Heart left ventricle (tissue), 13 donors: ENCODE measurements at regions not wholly inside any gene's neighbourhood (a gene's known extent, or its start where the extent isn't known, plus 50 kb on each side); places are given as distances from the start of the nearest gene placed in this dataset.
"Not testable (repeated sequence)": the region's sequence is repeated elsewhere in the genome, so short reads cannot be mapped to it uniquely, and the experiment has no call there.

Experiments
- POLR2A ChIP-seq, 2 donors: fragments of 450-650 bp; IDR thresholded peaks; one replicate each; pipeline ENCODE4 v1.6.1; 2017; ENCODE audit warnings: antibody characterized with exemption in 2 of 2, mild to moderate bottlenecking in 2 of 2, moderate library complexity in 2 of 2
- TF ChIP-seq, protein P1 (sequence below), 12 donors: fragments of 200-600 bp; sonication (generic) in 4 of 12; IDR thresholded peaks; one replicate each; pipeline versions ENCODE4 v1.5.0 to v1.8.0; 2018 to 2022; ENCODE audit warnings: antibody characterized with exemption in 12 of 12, mild to moderate bottlenecking in 5 of 12
- donor health status: ischemic (EF 13 %, LVEDD 7.1; RV severe dilation, severe dysfunction).
- donor health status: DM: no; HTN: yes; CAD: no.
- donor health status: DM: no; HTN: no; CAD: no.
- donor health status: ischemic (EF 25% LVEDD 6.9; RV normal size, moderate dysfunction).
- donor health status: ischemic (EF 25% LVEDD 5.7; RV mildly dilated, moderate dysfunction).
- donor health status: ischemic (EF 35%, LVEDD 5.7; RV mildly dilated, moderate dysfunction).
- donor health status: nonischemic (EF 11% LVEDD 7.7; RV severe dilation, severe dysfunction).
- donor health status: DM: yes; HTN: yes; CAD: no.
- donor health status: PGD.
- donor health status: ischemic (EF 29% LVEDD 5.4; RV normal size, mild dysfunction).
- donor health status: nonischemic (EF 23%, LVEDD 6.1; RV moderate dilation, normal function).

DNA sequence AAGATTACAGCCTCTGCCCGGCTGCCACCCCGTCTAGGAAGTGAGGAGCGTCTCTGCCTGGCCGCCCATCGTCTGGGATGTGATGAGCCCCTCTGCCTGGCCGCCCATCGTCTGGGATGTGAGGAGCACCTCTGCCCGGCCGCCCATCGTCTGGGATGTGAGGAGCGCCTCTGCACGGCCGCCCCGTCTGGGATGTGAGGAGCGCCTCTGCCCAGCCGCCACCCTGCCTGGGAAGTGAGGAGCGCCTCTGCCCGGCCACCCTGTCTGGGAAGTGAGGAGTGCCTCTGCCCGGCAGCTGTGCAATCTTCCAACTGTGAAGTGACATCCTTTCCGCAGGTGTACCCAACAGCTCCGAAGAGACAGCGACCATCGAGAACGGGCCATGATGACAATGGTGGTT lies 75.6 kb upstream of the MNS1 start:
- TF ChIP-seq, protein P1, sequence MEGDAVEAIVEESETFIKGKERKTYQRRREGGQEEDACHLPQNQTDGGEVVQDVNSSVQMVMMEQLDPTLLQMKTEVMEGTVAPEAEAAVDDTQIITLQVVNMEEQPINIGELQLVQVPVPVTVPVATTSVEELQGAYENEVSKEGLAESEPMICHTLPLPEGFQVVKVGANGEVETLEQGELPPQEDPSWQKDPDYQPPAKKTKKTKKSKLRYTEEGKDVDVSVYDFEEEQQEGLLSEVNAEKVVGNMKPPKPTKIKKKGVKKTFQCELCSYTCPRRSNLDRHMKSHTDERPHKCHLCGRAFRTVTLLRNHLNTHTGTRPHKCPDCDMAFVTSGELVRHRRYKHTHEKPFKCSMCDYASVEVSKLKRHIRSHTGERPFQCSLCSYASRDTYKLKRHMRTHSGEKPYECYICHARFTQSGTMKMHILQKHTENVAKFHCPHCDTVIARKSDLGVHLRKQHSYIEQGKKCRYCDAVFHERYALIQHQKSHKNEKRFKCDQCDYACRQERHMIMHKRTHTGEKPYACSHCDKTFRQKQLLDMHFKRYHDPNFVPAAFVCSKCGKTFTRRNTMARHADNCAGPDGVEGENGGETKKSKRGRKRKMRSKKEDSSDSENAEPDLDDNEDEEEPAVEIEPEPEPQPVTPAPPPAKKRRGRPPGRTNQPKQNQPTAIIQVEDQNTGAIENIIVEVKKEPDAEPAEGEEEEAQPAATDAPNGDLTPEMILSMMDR (IDR thresholded peaks at IDR 0.05) = not testable (repeated sequence)
- TF ChIP-seq POLR2A (IDR thresholded peaks at IDR 0.05) = not testable (repeated sequence)
